SK-MEL-5 (cell line): ENCODE measurements at regions not wholly inside any gene's neighbourhood (a gene's known extent, or its start where the extent isn't known, plus 50 kb on each side); places are given as distances from the start of the nearest gene placed in this dataset.
A peak's percentile ranks its signal among the peaks of the same experiment; 100 is the strongest.
"Not testable (repeated sequence)": the region's sequence is repeated elsewhere in the genome, so short reads cannot be mapped to it uniquely, and the experiment has no call there.

Experiments
- DNase-seq: peaks from one replicate; pipeline ENCODE4 v3.0.0-alpha.2; 2016; ENCODE audit warnings: low read depth, low spot score
- in situ Hi-C: cut with HindIII; loops from 2 replicates; pipeline ENCODE4 v1.10.0; 2016; ENCODE audit warnings: low sequenced_read_pairs, high pct_unique_total_duplicates, low pct_unique_long_range_greater_than_20kb

DNA sequence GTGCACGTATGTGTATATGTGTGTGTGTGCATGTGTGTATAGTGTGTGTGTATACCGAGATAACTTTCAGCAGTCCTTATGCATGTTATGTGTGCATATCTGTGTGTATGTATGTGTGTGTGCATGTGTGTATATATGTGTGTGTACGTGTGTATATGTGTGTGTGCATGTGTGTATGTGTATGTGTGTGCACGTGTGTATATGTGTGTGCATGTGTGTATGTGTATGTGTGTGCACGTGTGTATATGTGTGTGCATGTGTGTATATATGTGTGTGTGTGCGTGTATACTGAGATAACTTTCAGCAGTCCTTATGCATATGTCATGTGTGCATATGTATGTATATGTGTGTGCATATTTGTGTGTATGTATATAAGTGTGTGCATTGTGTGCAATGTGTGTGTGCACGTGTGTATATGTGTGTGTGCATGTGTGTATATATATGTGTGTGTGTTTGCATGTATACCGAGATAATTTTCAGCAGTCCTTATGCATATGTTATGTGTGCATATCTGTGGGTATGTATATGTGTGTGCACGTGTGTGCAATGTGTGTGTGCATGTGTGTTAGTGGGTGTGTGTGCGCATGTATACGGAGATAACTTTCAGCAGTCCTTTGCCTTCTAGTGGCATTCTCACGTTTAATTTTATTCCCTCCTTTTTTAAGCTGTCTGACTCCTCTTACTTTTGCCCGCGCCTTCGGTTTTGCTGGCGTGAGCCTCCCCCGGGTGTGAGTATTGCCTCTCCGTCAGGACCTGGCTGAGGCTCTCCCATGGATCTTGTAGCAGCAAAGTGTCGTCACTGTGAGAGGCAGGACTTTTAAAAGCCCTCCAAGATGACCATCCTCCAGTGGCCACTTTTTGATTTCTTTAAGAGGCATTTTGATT lies 99.6 kb upstream of the SHOX start:
- no peak for DNase-seq
- in situ Hi-C loops: no loop called here

DNA sequence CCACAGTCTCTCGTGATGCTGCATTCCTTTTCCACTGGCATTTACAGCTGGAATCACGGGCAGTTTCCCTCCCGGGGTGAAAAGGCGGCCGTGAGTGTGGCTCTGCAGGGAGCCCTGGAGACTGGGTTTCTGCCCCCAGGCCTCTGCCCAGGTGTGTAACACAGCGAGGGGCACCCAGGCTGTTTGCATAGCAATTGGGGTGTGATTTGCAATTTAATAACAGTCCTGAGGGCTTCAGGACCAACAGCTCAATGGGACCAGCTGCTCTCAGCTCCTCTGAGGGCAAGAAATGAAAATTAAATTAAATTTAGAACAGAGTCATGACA lies 99.0 kb upstream of the SHOX start:
- no peak for DNase-seq
- in situ Hi-C loops: no loop called here

DNA sequence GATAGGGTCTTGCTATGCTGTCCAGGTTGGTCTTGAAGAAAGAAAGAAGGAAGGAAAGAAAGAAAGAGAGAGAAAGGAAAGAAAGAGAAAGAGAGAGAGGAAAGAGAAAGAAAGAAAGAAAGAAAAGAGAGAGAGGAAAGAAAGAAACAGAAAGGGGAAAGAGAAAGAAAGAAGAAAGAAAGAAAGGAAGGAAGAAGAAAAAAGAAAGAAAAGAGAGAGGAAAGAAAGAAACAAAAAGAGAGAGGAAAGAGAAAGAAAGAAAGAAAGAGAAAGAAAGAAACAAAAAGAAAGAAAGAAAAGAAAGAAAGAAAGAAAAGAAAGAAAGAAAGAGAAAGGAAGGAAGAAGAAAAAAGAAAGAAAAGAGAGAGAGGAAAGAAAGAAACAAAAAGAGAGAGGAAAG lies 95.8 kb upstream of the SHOX start:
- DNase-seq: no peak
- in situ Hi-C loops: no loop called here

DNA sequence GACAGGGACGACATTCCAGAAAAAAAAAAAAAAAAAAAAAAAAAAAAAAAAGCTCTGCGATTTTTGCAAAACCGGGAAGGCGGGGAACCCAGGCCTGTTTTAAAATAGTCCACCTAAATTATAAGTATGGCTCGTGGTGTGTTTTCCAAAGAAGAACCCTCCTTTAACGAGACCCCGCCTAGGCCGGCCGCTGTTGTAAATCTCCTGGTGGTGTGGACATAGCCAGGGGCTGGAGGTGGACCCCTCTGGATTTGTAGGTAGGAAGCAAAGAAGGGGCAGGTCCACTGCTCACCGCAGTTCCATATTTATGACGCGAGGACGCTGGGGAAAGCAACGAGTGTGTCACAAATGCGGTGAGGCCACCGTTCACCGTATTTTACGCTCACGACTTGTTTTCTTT lies 94.0 kb upstream of the SHOX start:
- in situ Hi-C loops: no loop called here
- DNase-seq: no peak

DNA sequence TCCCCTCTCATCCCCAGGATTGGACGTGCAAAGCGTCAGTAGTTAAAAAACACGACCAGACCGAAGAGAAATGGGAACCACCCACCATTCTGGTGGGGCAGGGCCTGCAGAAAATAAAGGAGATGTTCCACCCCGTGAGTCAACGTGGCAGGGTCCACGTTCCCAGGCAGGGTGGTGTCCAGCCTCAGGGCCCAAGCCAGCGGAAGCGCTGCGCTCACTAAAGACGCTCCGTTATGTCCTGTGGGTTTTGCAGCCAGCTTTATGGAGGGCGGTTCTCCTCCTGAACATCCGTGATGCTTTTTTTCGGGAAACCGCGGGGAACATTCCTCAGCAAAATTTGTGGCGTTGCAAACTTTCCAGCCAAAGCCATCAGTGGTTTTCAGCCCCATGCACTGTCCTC lies 93.4 kb upstream of the SHOX start:
- DNase-seq: no peak
- in situ Hi-C loops: no loop called here

DNA sequence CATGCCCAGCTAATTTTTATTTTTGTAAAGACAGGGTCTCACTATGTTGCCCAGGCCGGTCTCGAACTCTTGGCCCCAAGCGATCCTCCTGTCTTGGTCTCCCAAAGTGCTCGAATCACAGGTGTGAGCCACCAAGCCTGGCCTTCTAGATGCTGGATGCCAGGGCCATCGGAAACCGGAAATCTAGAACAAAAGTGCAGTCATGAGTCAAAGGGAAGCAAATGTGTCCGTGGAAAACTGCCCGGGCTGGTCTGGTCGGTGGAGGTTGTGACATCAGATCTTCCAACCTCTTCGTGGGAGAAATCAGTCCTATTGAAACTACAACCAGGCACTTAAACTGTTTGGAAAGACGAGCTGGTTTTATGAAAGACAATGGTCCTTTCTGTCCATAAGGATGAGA lies 92.3 kb upstream of the SHOX start:
- in situ Hi-C loops: no loop called here
- peak; percentile 26 for DNase-seq

DNA sequence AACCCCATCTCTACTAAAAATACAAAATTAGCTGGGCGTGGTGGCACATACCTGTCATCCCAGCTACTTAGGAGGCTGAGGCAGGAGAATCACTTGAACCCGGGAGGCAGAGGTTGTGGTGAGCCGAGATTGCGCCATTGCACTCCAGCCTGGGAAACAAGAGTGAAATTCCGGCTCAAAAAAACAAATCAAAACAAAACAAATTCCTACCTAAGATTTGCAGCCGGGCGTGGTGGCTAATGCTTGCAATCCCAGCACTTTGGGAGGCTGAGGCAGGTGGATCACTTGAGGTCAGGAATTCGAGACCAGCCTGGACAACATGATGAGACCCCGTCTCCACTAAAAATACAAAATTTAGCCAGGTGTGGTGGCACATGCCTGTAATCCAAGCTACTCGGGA lies 89.6 kb upstream of the SHOX start:
- DNase-seq, in situ Hi-C loops: not testable (repeated sequence)

DNA sequence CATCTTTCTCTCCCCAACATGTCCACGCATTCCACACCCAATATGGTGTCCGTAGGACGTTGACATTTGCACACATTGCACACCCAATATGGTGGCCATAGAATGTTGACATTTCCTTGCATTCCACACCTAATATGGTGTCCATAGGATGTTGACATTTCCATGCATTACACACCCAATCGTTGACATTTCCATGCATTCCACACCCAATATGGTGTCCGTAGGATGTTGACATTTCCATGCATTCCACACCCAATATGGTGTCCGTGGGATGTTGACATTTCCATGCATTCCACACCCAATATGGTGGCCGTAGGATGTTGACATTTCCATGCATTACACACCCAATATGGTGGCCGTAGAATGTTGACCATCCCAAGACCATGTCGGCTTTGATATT lies 88.4 kb upstream of the SHOX start:
- in situ Hi-C loops: no loop called here
- DNase-seq: peak; percentile 48

DNA sequence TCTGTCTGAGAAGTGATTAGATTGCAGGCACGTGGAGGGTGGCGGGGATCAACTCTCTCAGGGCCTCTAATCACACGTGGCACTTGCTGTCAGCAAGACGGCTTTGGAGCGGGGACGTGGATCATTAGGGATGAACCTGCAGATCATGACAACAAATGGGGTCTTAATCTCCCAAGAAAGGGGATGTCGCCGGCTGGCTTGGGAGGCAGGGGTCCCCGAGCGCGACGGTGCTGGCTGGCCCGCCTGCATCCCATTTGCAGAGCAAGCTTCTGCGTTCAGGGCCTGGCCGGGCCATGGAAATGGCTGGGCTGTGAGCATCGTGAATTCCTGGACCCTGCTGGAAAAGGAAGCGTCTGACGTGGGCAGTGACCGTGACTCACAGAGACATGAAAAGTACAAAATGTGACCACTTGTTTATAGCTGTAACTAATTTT lies 85.1 kb upstream of the SHOX start:
- DNase-seq: no peak
- in situ Hi-C loops: no loop called here

DNA sequence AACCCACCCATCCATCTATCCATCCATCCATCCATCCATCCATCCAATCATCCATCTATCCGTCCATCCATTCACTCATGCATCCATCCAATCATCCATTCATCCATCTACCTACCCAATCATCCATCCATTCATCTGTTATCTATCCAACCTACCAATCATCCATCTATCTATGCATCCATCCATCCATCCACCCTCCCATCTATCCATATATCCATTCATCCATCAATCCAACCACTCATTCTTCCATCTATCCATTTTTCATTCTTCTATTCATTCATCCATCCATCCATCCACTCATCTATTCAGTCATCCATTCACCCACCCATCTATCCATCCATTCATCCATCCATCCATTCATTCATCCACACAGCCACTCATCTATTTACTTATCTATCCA lies 80.1 kb upstream of the SHOX start:
- DNase-seq: no peak
- in situ Hi-C loops: no loop called here

DNA sequence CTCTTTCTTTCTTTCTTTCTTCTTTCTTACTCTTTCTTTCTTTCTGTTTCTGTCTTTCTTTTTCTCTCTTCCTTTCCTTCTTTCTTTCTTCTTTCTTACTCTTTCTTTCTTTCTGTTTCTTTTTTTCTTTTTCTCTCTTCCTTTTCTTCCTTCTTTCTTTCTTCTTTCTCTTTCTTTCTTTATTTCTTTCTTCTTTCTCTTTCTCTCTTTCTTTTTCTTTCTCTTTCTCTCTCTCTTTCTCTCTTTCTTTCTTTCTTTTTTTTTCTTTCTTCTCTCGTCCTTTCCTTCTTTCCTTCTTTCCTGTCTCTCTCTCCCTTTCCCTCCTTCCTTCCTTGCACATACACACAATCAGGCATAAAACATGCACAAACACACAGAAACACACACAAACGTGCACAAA lies 79.3 kb upstream of the SHOX start:
- no peak for DNase-seq
- in situ Hi-C loops: no loop called here

DNA sequence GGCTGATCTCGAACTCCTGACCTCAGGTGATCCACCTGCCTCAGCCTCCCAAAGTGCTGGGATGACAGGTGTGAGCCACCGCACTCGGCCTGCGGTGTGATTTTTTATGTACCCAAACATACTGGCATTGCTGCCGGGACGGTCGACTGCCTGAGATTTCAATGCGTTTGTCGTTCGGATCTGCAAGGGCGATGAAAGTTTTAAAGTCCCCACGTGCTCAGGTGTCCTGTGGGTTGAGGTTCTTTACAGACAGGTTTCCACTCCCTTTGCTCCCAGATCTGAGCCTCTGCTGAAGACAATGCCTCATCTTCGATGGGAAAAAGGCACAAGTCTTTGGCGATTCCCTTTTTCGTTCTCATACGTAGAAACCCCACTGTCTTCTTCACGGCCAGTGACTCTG lies 78.1 kb upstream of the SHOX start:
- DNase-seq: no peak
- in situ Hi-C loops: no loop called here

DNA sequence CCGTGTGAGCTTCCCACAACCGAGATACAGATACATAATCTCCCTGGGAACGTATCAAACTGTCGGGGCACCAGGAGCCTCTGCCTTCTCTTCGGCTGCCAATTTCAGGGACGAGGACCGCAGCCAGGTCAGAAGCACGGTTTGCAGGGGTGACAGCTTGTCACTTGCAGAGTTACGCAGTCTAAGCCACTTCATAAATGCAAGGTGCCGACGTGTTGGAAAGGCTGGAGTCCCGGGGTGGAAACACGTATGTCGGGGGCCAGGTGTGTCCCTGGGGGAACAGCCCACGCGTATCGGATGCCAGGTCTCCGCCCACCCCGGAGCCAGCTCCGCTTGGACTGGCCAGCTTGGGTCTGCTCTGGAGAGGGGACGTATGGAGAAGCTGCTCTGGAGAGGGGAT lies 76.3 kb upstream of the SHOX start:
- no peak for DNase-seq
- in situ Hi-C loops: no loop called here

DNA sequence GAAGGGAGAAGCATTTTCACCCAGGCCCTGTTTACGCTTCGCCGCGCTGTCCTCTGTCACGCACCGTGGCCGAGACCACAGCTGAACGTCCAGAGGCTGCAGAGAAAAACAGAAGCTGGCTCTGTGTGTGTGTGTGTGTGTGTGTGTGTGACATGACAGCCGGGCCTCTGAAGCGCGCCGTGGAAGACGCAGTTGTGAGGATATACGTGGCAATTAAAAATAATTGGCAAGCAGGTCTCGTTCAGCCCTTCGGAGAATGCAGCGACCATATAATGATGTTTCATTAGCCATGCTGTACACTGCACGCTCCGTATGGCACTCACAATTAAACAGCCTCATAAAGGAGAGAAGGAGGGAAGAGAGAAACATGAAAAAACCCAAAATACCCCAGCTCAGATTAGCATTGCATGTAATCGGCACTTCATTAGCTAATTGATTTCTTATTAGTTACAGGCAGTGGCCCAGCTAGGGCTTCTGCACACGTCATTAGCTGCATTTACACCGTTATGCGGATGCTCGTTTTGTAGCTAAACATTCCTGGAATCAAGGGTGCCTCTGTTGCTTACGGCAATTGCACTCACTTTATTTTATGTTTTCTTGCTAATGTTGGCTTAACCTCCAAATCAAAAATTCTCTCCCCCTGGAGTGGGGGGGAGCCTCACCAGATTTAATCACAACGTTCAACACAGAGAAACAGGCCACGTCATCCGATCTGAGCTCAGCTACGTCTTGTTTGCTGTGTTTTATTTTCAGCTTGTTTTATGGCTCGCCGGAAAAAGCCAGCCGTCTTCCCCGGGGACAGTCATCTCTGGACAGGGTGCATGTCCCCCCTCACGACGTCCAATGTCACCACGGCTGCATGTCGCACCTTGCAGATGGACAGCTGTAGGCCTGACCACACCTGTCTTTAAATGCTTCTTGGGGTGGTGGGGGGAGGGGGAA lies 74.6 kb upstream of the SHOX start:
- DNase-seq: no peak
- in situ Hi-C loops: no loop called here

DNA sequence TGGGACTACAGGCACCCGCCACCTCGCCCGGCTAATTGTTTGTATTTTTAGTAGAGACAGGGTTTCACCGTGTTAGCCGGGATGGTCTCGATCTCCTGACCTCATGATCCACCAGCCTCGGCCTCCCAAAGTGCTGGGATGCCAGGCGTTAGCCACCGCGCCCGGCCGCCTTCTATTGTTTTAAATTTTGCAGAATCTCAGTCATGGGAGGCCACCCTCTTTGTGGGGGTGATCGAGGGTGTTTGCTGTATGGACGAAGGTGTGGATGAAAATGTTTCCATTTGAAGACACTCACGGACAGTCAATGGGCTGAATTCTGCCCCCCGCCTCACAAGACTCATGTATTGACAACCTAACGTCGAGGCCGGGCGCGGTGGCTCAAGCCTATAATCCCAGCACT lies 73.0 kb upstream of the SHOX start:
- DNase-seq, in situ Hi-C loops: not testable (repeated sequence)

DNA sequence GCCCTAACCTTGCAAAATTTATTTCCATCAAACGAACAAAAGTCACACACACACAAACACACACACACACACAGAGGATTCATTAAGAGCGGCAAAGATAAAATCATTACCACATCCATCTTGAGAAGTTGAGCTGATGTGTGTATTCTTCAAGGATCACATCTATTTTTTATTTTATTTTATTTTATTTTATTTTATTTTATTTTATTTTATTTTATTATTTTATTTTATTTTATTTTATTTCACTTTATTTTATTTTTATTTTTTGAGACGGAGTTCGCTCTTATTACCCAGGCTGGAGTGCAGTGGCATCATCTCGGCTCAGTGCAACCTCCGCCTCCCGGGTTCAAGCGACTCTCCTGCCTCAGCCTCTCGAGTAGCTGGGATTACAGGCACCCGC lies 71.3 kb upstream of the SHOX start:
- not testable (repeated sequence) for DNase-seq

DNA sequence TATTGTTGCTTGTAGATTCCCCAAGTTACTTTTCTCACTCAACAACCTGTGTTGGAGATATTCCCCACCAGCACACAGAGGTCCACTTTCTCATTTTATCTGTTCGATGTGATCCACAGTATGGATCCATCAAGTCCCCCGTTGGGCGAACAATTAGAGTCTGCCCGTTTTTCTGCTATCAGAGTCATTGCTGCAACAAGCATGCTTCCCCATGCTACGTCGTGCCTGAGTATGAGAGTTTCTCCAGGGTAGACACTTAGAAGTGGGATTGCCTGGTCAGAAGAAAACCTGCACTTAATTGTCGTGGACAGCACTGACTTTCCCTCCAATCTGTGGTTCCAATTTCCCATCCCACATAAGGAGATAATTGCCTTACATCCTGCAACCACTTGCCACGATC lies 62.7 kb upstream of the SHOX start:
- in situ Hi-C loops: no loop called here
- no peak for DNase-seq

More for the DNA sequence above, 71.3 kb upstream of the SHOX start:
- in situ Hi-C loops: not testable (repeated sequence)

DNA sequence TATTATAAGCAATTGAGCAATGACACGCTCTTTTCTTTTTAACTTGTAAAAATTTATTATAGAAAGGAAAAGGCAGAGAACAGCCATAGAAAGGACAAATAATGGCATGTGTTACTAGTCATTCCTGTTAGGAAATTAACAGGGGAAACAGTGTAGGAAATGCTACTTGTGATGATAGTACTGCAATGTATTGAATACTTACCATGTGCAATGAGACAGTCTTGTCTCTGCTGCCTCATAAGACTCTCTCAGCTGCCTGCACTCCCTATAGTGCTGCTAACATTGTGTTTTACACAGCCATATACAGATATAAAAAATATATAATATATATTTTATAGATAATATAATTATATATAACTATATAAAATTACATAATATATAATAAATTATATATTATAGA lies 62.3 kb upstream of the SHOX start:
- in situ Hi-C loops: no loop called here
- no peak for DNase-seq
